Transverse colon (tissue), 4 donors: ENCODE measurements at regions not wholly inside any gene's neighbourhood (a gene's known extent, or its start where the extent isn't known, plus 50 kb on each side); places are given as distances from the start of the nearest gene placed in this dataset.

Experiments
- DNase-seq: peaks from one replicate; pipeline ENCODE4 v3.0.0-alpha.2; 2019
- H3K27ac ChIP-seq, 4 donors: fragments of 200-600 bp; sonication (generic); 2 replicates each; pipeline ENCODE4 v1.5.1; 2016 to 2018; ENCODE audit warnings: inconsistent platforms in 4 of 4
- H3K27me3 ChIP-seq: fragments of 200-600 bp; sonication (generic); 2 replicates; pipeline ENCODE4 v1.5.1; 2017; ENCODE audit warnings: inconsistent platforms
- H3K36me3 ChIP-seq, 4 donors: fragments of 200-600 bp; sonication (generic); 2 replicates each; pipeline ENCODE4 v1.5.1; 2017 to 2019; ENCODE audit warnings: inconsistent platforms in 4 of 4
- H3K4me1 ChIP-seq, 4 donors: fragments of 200-600 bp; sonication (generic); 2 replicates each; pipeline ENCODE4 v1.5.1; 2017 to 2020; ENCODE audit warnings: inconsistent platforms in 4 of 4
- H3K4me3 ChIP-seq, 4 donors: fragments of 200-600 bp; sonication (generic); 1 replicate in 1 of 4; 2 replicates in 3 of 4; pipeline versions ENCODE4 v1.5.1 to v1.6.1; 2017 to 2019; ENCODE audit warnings: inconsistent platforms in 4 of 4
- H3K9me3 ChIP-seq, 2 donors: fragments of 200-600 bp; sonication (generic); 2 replicates each; pipeline ENCODE4 v1.5.1; 2017 to 2019; ENCODE audit warnings: inconsistent platforms in 2 of 2
- CTCF ChIP-seq, 5 experiments: fragments of 200-600 bp in 3 of 5; fragments of 450-650 bp in 2 of 5; sonication (generic) in 3 of 5; IDR thresholded peaks; 1 replicate in 2 of 5; 2 replicates in 3 of 5; pipeline ENCODE4 v1.5.1; 2016 to 2017; ENCODE audit warnings: antibody characterized with exemption in 5 of 5, inconsistent platforms in 3 of 5, mild to moderate bottlenecking in 2 of 5, moderate library complexity in 1 of 5
- EP300 ChIP-seq: sonication (generic); formaldehyde crosslinking; IDR thresholded peaks from one replicate; pipeline ENCODE4 v1.6.1; 2017; ENCODE audit warnings: antibody characterized with exemption, low read depth
- POLR2A ChIP-seq: fragments of 450-650 bp; IDR thresholded peaks from one replicate; pipeline ENCODE4 v1.6.1; 2016; ENCODE audit warnings: antibody characterized with exemption, mild to moderate bottlenecking, moderate library complexity
- POLR2AphosphoS5 ChIP-seq, 3 donors: sonication (generic); formaldehyde crosslinking; IDR thresholded peaks; one replicate each; pipeline ENCODE4 v1.6.1; 2016; ENCODE audit warnings: antibody characterized with exemption in 3 of 3
- WGBS, 2 donors: methylation state at CpG; one replicate each; pipeline ENCODE4 v1.1.5; 2018; ENCODE audit warnings: low coverage in 1 of 2; 5-methylcytosine and 5-hydroxymethylcytosine counted together
- in situ Hi-C, 4 donors: fragments of 200-750 bp; cut with MboI; loops; one replicate each; pipeline versions ENCODE4 v1.15.0 to v1.15.1; 2017; ENCODE audit warnings: low sequenced_read_pairs in 3 of 4, low pct_ligation_motif_present in 1 of 4, low pct_unique_long_range_greater_than_20kb in 1 of 4
- intact Hi-C: fragments of 100-400 bp; cut with DNase I; formaldehyde crosslinking; loops from one replicate; pipeline ENCODE4 v1.15.1; 2023; ENCODE audit warnings: low total_unique reads

- H3K4me1 ChIP-seq: no peaks in the 10 kb centered on the region
- intact Hi-C loops (no loop called here), in situ Hi-C loops (no loop called here)
- H3K27ac ChIP-seq: no peak overlapping the region
- no peak for DNase-seq
- no peaks in the 10 kb centered on the region for H3K27me3 ChIP-seq
- no peak overlapping the region for H3K4me3 ChIP-seq
- TF ChIP-seq CTCF (IDR thresholded peaks at IDR 0.05) (no peak), POLR2AphosphoS5 (IDR thresholded peaks at IDR 0.05) (no peak), POLR2A (no peak), EP300 (no peak)
- H3K36me3 ChIP-seq: no peaks in the 10 kb centered on the region
- 50 to 72% methylated on average over 1 of the region's 1 CpG for WGBS, 2 donors
- no peaks in the 10 kb centered on the region for H3K9me3 ChIP-seq
Measured at GRCh38 chr16:26885674-26886073, 181.1 kb upstream of the C16orf82 start.

GRCh38 chr16:26889740-26890139 lies 177.0 kb upstream of the C16orf82 start:
- in situ Hi-C loops: no loop called here

DNA sequence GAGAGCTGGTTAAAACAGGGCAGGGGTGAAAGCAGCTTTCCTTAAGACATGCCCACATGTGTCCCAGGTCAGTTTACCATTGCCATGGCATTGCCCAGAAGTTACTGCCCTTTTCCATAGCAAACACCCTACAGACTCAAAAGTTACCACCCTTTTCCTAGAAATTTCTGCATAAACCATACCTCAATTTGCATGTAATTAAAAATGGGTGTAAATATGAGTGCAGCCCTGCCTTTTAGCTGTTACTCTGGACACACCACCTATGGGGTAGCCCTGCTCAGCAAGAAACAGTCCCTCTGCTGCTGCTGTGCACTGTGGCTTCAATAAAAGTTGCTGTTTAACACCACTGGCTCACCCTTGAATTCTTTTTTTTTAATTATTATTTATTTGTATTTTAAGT lies 168.5 kb upstream of the C16orf82 start:
- DNase-seq: no peak
- TF ChIP-seq EP300: no peak
- intact Hi-C loops (no loop called here), in situ Hi-C loops (no loop called here)
- no peak overlapping the region for H3K27ac ChIP-seq
- no peaks in the 10 kb centered on the region for H3K36me3 ChIP-seq
- no peaks in the 10 kb centered on the region for H3K27me3 ChIP-seq
- H3K4me1 ChIP-seq: no peaks in the 10 kb centered on the region
- no peaks in the 10 kb centered on the region for H3K9me3 ChIP-seq
- H3K4me3 ChIP-seq: no peak overlapping the region

More at GRCh38 chr16:26889740-26890139, 177.0 kb upstream of the C16orf82 start:
- TF ChIP-seq POLR2A (no peak), CTCF (IDR thresholded peaks at IDR 0.05) (no peak), POLR2AphosphoS5 (IDR thresholded peaks at IDR 0.05) (no peak), EP300 (no peak)
- Histone ChIP-seq H3K4me1 (no peaks in the 10 kb centered on the region), H3K9me3 (no peaks in the 10 kb centered on the region), H3K4me3 (no peak overlapping the region), H3K27me3 (no peaks in the 10 kb centered on the region), H3K27ac (no peak overlapping the region), H3K36me3 (no peaks in the 10 kb centered on the region)
- intact Hi-C loops: no loop called here
- no peak for DNase-seq
- 47 to 60% methylated on average over 2 of the region's 2 CpGs for WGBS, 2 donors

DNA sequence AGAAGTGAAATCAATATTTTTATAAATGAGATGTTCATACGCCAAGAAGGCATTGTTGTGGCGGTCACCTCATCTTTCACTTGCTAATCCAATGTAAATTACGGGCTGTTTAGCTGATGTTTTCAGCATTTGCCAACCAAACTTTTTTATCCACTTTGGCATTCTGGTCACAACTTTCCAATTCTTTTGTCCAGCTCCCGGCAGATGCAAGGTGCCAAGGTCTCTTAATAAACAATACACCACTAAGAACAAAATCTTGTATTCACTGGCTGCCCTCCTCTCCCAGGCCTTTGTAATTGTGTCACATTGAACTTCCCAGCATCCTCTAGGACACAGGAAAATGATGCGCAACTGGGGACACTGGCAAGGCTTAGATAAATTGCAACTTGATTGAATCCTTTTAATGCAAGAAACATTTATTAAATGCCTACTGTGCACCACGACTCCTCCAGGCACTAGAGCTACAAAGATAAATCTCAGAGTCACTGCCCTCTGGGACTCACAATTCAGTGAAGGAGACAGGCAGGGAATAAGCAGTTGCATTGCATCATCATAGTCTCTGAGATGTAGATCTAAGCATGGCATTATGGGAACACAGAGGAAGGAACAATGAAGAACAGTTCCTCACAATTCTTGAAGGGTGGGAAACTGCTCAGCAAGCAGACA lies 165.4 kb upstream of the C16orf82 start:
- Histone ChIP-seq H3K4me3 (no peak overlapping the region), H3K27me3 (no peaks in the 10 kb centered on the region), H3K27ac (no peak overlapping the region), H3K9me3 (no peaks in the 10 kb centered on the region), H3K4me1 (no peaks in the 10 kb centered on the region), H3K36me3 (no peaks in the 10 kb centered on the region)
- WGBS, 2 donors: 82 to 85% methylated on average over 4 to 6 of the region's 6 CpGs
- in situ Hi-C loops (no loop called here), intact Hi-C loops (no loop called here)
- TF ChIP-seq POLR2A (no peak), CTCF (IDR thresholded peaks at IDR 0.05) (no peak), EP300 (no peak), POLR2AphosphoS5 (IDR thresholded peaks at IDR 0.05) (no peak)
- DNase-seq: no peak

- Histone ChIP-seq H3K4me3 (no peak overlapping the region), H3K4me1 (no peaks in the 10 kb centered on the region), H3K9me3 (no peaks in the 10 kb centered on the region), H3K27ac (no peak overlapping the region), H3K36me3 (no peaks in the 10 kb centered on the region), H3K27me3 (no peaks in the 10 kb centered on the region)
- in situ Hi-C loops (no loop called here), intact Hi-C loops (no loop called here)
- no peak for DNase-seq
- TF ChIP-seq CTCF (IDR thresholded peaks at IDR 0.05) (no peak), POLR2AphosphoS5 (IDR thresholded peaks at IDR 0.05) (no peak), POLR2A (no peak), EP300 (no peak)
Measured at GRCh38 chr16:26901983-26902382, 164.7 kb upstream of the C16orf82 start.
